NOMO-1 treated with dmso at 0.1 percent for 144 hours (cell line): ENCODE measurements at regions not wholly inside any gene's neighbourhood (a gene's known extent, or its start where the extent isn't known, plus 50 kb on each side); places are given as distances from the start of the nearest gene placed in this dataset.

ENCODE experiments used
- DNase-seq: peaks from one replicate; lab custom pipeline; 2025; ENCODE audit not compliant: unreplicated experiment; lab: John Stamatoyannopoulos, UW

GRCh38 chr9:78783743-78784142 lies 486.8 kb downstream of the PSAT1 start:
- no peak for DNase-seq

GRCh38 chr9:78786794-78787193 lies 489.9 kb downstream of the PSAT1 start:
- DNase-seq, result no peak

GRCh38 chr9:78788101-78788500 lies 491.2 kb downstream of the PSAT1 start:
- no peak for DNase-seq

GRCh38 chr9:78791779-78792178 lies 494.9 kb downstream of the PSAT1 start:
- DNase-seq, result no peak

- DNase-seq, result no peak
These were observed 495.8 kb downstream of the PSAT1 start for GRCh38 chr9:78792745-78793144.

- DNase-seq, result no peak
These were observed 508.8 kb downstream of the PSAT1 start for GRCh38 chr9:78805771-78806170.

- no peak for DNase-seq
These were observed 509.7 kb downstream of the PSAT1 start for GRCh38 chr9:78806492-78807160.

- no peak for DNase-seq
These were observed 510.4 kb downstream of the PSAT1 start for GRCh38 chr9:78807286-78807685.

- no peak for DNase-seq
These were observed 511.1 kb downstream of the PSAT1 start for GRCh38 chr9:78808048-78808447.

GRCh38 chr9:78811622-78812276 lies 514.8 kb downstream of the PSAT1 start:
- no peak for DNase-seq

GRCh38 chr9:78812665-78813064 lies 515.7 kb downstream of the PSAT1 start:
- no peak for DNase-seq

GRCh38 chr9:78813602-78814180 lies 516.8 kb downstream of the PSAT1 start:
- DNase-seq, result no peak

GRCh38 chr9:78821126-78821822 lies 524.3 kb downstream of the PSAT1 start:
- DNase-seq, result no peak

- DNase-seq, result no peak
These were observed 529.6 kb downstream of the PSAT1 start for GRCh38 chr9:78826527-78826926.

- no peak for DNase-seq
These were observed 531.6 kb downstream of the PSAT1 start for GRCh38 chr9:78828521-78828920.

- DNase-seq, result no peak
These were observed 533.4 kb downstream of the PSAT1 start for GRCh38 chr9:78830301-78830700.

- no peak for DNase-seq
These were observed 534.8 kb downstream of the PSAT1 start for GRCh38 chr9:78831726-78832125.

- DNase-seq, result no peak
These were observed 539.1 kb downstream of the PSAT1 start for GRCh38 chr9:78835928-78836450.

GRCh38 chr9:78839252-78839651 lies 542.3 kb downstream of the PSAT1 start:
- DNase-seq, result no peak

GRCh38 chr9:78848061-78848460 lies 551.1 kb downstream of the PSAT1 start:
- DNase-seq, result no peak

- DNase-seq, result no peak
These were observed 559.2 kb downstream of the PSAT1 start for GRCh38 chr9:78856144-78856543.

- DNase-seq, result no peak
These were observed 559.9 kb downstream of the PSAT1 start for GRCh38 chr9:78856781-78857180.
